GM12878 (cell line): ENCODE measurements at regions not wholly inside any gene's neighbourhood (a gene's known extent, or its start where the extent isn't known, plus 50 kb on each side); places are given as distances from the start of the nearest gene placed in this dataset.

Experiments used
- ATAC-seq: fragments of 200-7000 bp; cut with Tn5 transposase; 3 replicates; pipeline ENCODE4 v1.9.1; 2020; ENCODE audit warnings: mild to moderate bottlenecking, moderate library complexity
- BruUV-seq: library from RNA; stranded (reverse); fragments of 400-500 nt; replicated peaks from 2 replicates; lab custom pipeline; 2021; lab: Mats Ljungman, UMichigan
- CTCF ChIA-PET: fragments of 300-600 bp; sonication (Branson Sonifier 250); formaldehyde crosslinking; extraction: SDS; loops from one replicate; lab custom pipeline; 2021; ENCODE audit warnings: inconsistent platforms; lab: Yijun Ruan, JAX
- POLR2A ChIA-PET: fragments of 350-600 bp; formaldehyde crosslinking; extraction: SDS; loops from one replicate; lab custom pipeline; 2021; ENCODE audit warnings: inconsistent platforms; lab: Charles Lee
- RAD21 ChIA-PET: fragments of 300-600 bp; sonication (Branson Sonifier 250); formaldehyde crosslinking; loops from one replicate; lab custom pipeline; 2023; ENCODE audit warnings: antibody characterized with exemption; ENCODE audit not compliant: unreplicated experiment; lab: Charles Lee
- SMC1A ChIA-PET: fragments of 300-600 bp; sonication (Branson Sonifier 250); formaldehyde crosslinking; loops from one replicate; lab custom pipeline; 2023; ENCODE audit not compliant: unreplicated experiment, uncharacterized antibody; lab: Charles Lee
- DNase-seq: peaks from one replicate; pipeline ENCODE4 v3.0.0-alpha.2; 2011; ENCODE audit warnings: low read depth, low spot score
- FAIRE-seq: peaks from 3 replicates; lab custom pipeline; 2011; peaks lifted over from hg19 to GRCh38; lab: Jason Lieb, UNC
- H2AFZ ChIP-seq: 2 replicates; pipeline ENCODE4 v1.6.0; 2011; ENCODE audit warnings: low read depth, low read length, control low read depth; ENCODE audit not compliant: control insufficient read depth
- H3K27ac ChIP-seq: 2 replicates; pipeline ENCODE4 v1.5.1; 2011; ENCODE audit warnings: control low read depth; ENCODE audit not compliant: control insufficient read depth, insufficient read depth
- H3K27me3 ChIP-seq, 2 experiments: replicated peaks in 1 of 2; 2 replicates each; pipeline versions ENCODE4 v1.6.0 to v1.6.1; 2011; ENCODE audit warnings: low read length in 1 of 2; ENCODE audit not compliant: control insufficient read depth in 2 of 2, insufficient read depth in 2 of 2
- H3K36me3 ChIP-seq, 2 experiments: 2 replicates each; pipeline ENCODE4 v1.5.1; 2011; ENCODE audit warnings: low read length in 1 of 2; ENCODE audit not compliant: control insufficient read depth in 2 of 2, insufficient read depth in 2 of 2
- H3K4me1 ChIP-seq: 2 replicates; pipeline ENCODE4 v1.6.1; 2011; ENCODE audit warnings: mild to moderate bottlenecking, low read length, moderate library complexity, mixed read lengths; ENCODE audit not compliant: control insufficient read depth, insufficient read depth
- H3K4me2 ChIP-seq: 2 replicates; pipeline ENCODE4 v1.6.0; 2011; ENCODE audit warnings: control low read depth; ENCODE audit not compliant: control insufficient read depth, insufficient read depth
- H3K4me3 ChIP-seq: fragments of 200-600 bp; sonication (generic); 2 replicates; pipeline ENCODE4 v1.5.1; 2016
- H3K79me2 ChIP-seq: 2 replicates; pipeline ENCODE4 v1.6.0; 2011; ENCODE audit warnings: low read length; ENCODE audit not compliant: control insufficient read depth, insufficient read depth
- H3K9ac ChIP-seq: 2 replicates; pipeline ENCODE4 v1.8.0; 2011; ENCODE audit warnings: low read length, control low read depth, mixed read lengths; ENCODE audit not compliant: control insufficient read depth, insufficient read depth
- H3K9me3 ChIP-seq: replicated peaks from 3 replicates; pipeline ENCODE4 v1.5.1; 2011; ENCODE audit warnings: mild to moderate bottlenecking, low read length; ENCODE audit not compliant: control insufficient read depth, insufficient read depth
- H4K20me1 ChIP-seq: 2 replicates; pipeline ENCODE4 v1.6.0; 2011; ENCODE audit not compliant: control insufficient read depth, insufficient read depth
- ELK1 ChIP-seq: IDR thresholded peaks from 2 replicates; pipeline ENCODE4 v1.6.1; 2012; ENCODE audit warnings: low read depth, low read length, improper control_type of control experiment
- MYB ChIP-seq: fragments of 150-350 bp; IDR thresholded peaks from 2 replicates; pipeline ENCODE4 v1.6.1; 2014; ENCODE audit warnings: mild to moderate bottlenecking, low read depth, low read length, borderline replicate concordance
- MYC ChIP-seq: IDR thresholded peaks from 2 replicates; pipeline ENCODE4 v1.6.1; 2011; ENCODE audit warnings: mild to moderate bottlenecking, low read length, moderate library complexity, inconsistent platforms; ENCODE audit not compliant: insufficient read depth, insufficient replicate concordance, insufficient read length, severe bottlenecking
- SP1 ChIP-seq: IDR thresholded peaks from one replicate; pipeline ENCODE4 v1.6.1; 2011; ENCODE audit warnings: low read depth, low read length
- ZBTB40 ChIP-seq: fragments of 450-650 bp; IDR thresholded peaks from 2 replicates; pipeline ENCODE4 v1.6.1; 2016; ENCODE audit warnings: mild to moderate bottlenecking, moderate library complexity, borderline replicate concordance
- WGBS: methylation state at CpG from one replicate; pipeline ENCODE4 v1.1.6; 2016; ENCODE audit warnings: low lambda C conversion rate; ENCODE audit not compliant: insufficient replicate concordance, insufficient coverage; ENCODE audit errors: missing lambda C conversion rate; 5-methylcytosine and 5-hydroxymethylcytosine counted together
- in situ Hi-C: fragments of 300-500 bp; cut with MboI; formaldehyde crosslinking; loops from 9 replicates; pipeline ENCODE4 v1.14.3; 2018; ENCODE audit warnings: mixed read lengths
- intact Hi-C: fragments of 100-400 bp; cut with micrococcal nuclease; formaldehyde crosslinking; loops from one replicate; pipeline ENCODE4 v1.14.2; 2022; ENCODE audit not compliant: unreplicated experiment

GRCh38 chr4:3679071-3679825 lies 86.9 kb upstream of the ADRA2C start:
- 52% methylated on average over 26 of the region's 26 CpGs for WGBS
- no peaks in the 10 kb centered on the region for H3K36me3 ChIP-seq
- H3K9me3 ChIP-seq: no peaks in the 10 kb centered on the region
- ChIA-PET POLR2A (no interaction called here), CTCF (no interaction called here), RAD21 (no interaction called here), SMC1A (no interaction called here)
- no peaks in the 10 kb centered on the region for H3K79me2 ChIP-seq
- no peaks in the 10 kb centered on the region for H3K27me3 ChIP-seq
- H4K20me1 ChIP-seq: no peaks in the 10 kb centered on the region
- H3K9ac ChIP-seq: no peak overlapping the region
- FAIRE-seq (no peak), ATAC-seq (no peak), DNase-seq (no peak)
- in situ Hi-C loops (no loop called here), intact Hi-C loops (no loop called here)
- TF ChIP-seq ELK1 (no peak), MYC (no peak), SP1 (no peak), MYB (no peak), ZBTB40 (no peak)
- no peak overlapping the region for H3K4me3 ChIP-seq
- H3K4me2 ChIP-seq: no peak overlapping the region
- no peak overlapping the region for H3K27ac ChIP-seq
- no peak overlapping the region for H2AFZ ChIP-seq
- no TSS peak for BruUV-seq
- no peaks in the 10 kb centered on the region for H3K4me1 ChIP-seq
